Loucy (cell line): ENCODE measurements at regions not wholly inside any gene's neighbourhood (a gene's known extent, or its start where the extent isn't known, plus 50 kb on each side); places are given as distances from the start of the nearest gene placed in this dataset.

Source experiments
- H2AFZ ChIP-seq: fragments of 200-600 bp; sonication (generic); 2 replicates; pipeline ENCODE4 v1.6.0; 2016; ENCODE audit warnings: antibody characterized with exemption, mild to moderate bottlenecking, low read length, moderate library complexity
- H3F3A ChIP-seq: fragments of 200-600 bp; 2 replicates; pipeline ENCODE4 v1.6.0; 2016; ENCODE audit warnings: antibody characterized with exemption, low read depth, mild to moderate bottlenecking
- H3K27me3 ChIP-seq: fragments of 200-600 bp; sonication (generic); 2 replicates; pipeline ENCODE4 v1.6.1; 2014; ENCODE audit warnings: low read length, mild to moderate bottlenecking; ENCODE audit not compliant: insufficient read depth, poor library complexity, severe bottlenecking
- H3K36me3 ChIP-seq: fragments of 200-600 bp; sonication (generic); 2 replicates; pipeline ENCODE4 v1.6.1; 2016; ENCODE audit warnings: low read length; ENCODE audit not compliant: insufficient read depth
- H3K4me1 ChIP-seq: fragments of 200-600 bp; sonication (generic); 2 replicates; pipeline ENCODE4 v1.5.1; 2014; ENCODE audit warnings: low read length, mild to moderate bottlenecking; ENCODE audit not compliant: insufficient read depth, poor library complexity, severe bottlenecking
- H3K4me2 ChIP-seq: fragments of 200-600 bp; sonication (generic); 2 replicates; pipeline ENCODE4 v1.6.0; 2014; ENCODE audit warnings: antibody characterized with exemption, low read length, low read depth, mild to moderate bottlenecking; ENCODE audit not compliant: poor library complexity, severe bottlenecking
- H3K4me3 ChIP-seq: fragments of 200-600 bp; sonication (generic); 2 replicates; pipeline ENCODE4 v1.5.1; 2014; ENCODE audit warnings: low read length, mild to moderate bottlenecking, mixed read lengths; ENCODE audit not compliant: poor library complexity, severe bottlenecking
- H3K79me2 ChIP-seq: fragments of 200-600 bp; sonication (generic); 2 replicates; pipeline ENCODE4 v1.6.1; 2014; ENCODE audit warnings: low read length; ENCODE audit not compliant: insufficient read depth
- H3K9ac ChIP-seq: fragments of 200-600 bp; sonication (generic); 2 replicates; pipeline ENCODE4 v1.6.0; 2014; ENCODE audit warnings: mild to moderate bottlenecking, low read depth, low read length, moderate library complexity; ENCODE audit not compliant: poor library complexity, severe bottlenecking
- H3K9me2 ChIP-seq: fragments of 200-600 bp; sonication (generic); replicated peaks from 2 replicates; pipeline ENCODE4 v1.6.1; 2016; ENCODE audit warnings: low read depth, low read length, mixed read lengths
- H3K9me3 ChIP-seq: fragments of 200-600 bp; sonication (generic); 2 replicates; pipeline ENCODE4 v1.6.1; 2014; ENCODE audit warnings: mild to moderate bottlenecking, antibody characterized with exemption, low read length, low read depth; ENCODE audit not compliant: insufficient read depth
- H4K20me1 ChIP-seq: fragments of 200-600 bp; sonication (generic); 2 replicates; pipeline ENCODE4 v1.6.0; 2014; ENCODE audit warnings: antibody characterized with exemption, low read length, mild to moderate bottlenecking; ENCODE audit not compliant: insufficient read depth, poor library complexity, severe bottlenecking
- EZH2phosphoT487 ChIP-seq: fragments of 200-600 bp; IDR thresholded peaks from 2 replicates; pipeline ENCODE4 v1.6.1; 2018; ENCODE audit warnings: antibody characterized with exemption, mild to moderate bottlenecking, moderate library complexity, borderline replicate concordance
- TF ChIP-seq, protein P1 (sequence below): fragments of 200-600 bp; sonication (generic); conservative IDR thresholded peaks from 2 replicates; pipeline ENCODE4 v1.5.1; 2014; ENCODE audit warnings: mild to moderate bottlenecking, antibody characterized with exemption, low read length

DNA sequence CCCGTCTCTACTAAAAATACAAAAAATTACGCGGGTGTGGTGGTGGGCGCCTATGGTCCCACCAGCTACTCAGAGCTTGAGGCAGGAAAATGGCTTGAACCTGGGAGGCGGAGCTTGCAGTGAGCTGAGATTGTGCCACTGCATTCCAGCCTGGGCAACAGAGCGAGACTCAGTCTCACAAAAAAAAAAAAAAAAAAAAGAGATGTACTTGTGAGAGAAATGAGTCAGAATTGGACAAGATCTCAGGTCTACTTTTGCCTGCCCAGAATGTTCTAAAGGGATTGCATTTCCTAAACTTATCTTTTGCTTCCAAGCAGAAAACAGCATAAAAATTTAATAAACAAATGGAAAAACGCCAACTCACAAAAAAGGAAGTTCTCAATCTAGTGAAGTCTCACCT is 167.5 kb downstream of the NR2F2 start:
- peaks cover 31% of the 10 kb centered on the region for H3K4me1 ChIP-seq
- H3K27me3 ChIP-seq, result no peaks in the 10 kb centered on the region
- H3K79me2 ChIP-seq, result no peaks in the 10 kb centered on the region
- H3K9ac ChIP-seq, result no peak overlapping the region
- no peaks in the 10 kb centered on the region for H4K20me1 ChIP-seq
- H3K36me3 ChIP-seq, result no peaks in the 10 kb centered on the region
- no peak overlapping the region for H2AFZ ChIP-seq
- H3K9me3 ChIP-seq, result no peaks in the 10 kb centered on the region
- H3K4me2 ChIP-seq, result no peak overlapping the region
- H3F3A ChIP-seq, result no peaks in the 10 kb centered on the region
- H3K4me3 ChIP-seq, result no peak overlapping the region
- H3K9me2 ChIP-seq, result no peaks in the 10 kb centered on the region
- TF ChIP-seq EZH2phosphoT487, result no peak

DNA sequence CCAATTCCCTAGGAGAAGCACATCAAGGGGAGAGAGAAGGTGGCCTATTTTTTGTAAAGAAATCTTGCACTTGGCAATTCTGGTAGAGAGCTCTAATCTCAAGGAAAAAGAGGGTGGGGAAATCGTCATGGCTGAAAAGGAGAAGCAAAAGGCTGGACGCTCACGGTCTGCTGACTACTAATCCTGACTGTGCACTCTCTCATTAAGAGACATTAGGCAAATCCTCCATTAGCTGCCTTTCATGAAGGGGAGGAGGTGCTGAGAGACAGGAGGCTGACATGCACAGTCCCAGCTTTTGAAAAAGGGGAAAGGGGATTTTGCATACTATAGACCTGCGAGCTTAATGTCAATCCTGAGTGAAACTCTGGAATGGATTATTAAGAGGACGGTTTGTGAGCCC is 170.0 kb downstream of the NR2F2 start:
- H4K20me1 ChIP-seq, result no peaks in the 10 kb centered on the region
- no peaks in the 10 kb centered on the region for H3K79me2 ChIP-seq
- no peaks in the 10 kb centered on the region for H3K9me3 ChIP-seq
- H3K4me1 ChIP-seq, result peaks cover 12% of the 10 kb centered on the region
- H3F3A ChIP-seq, result no peaks in the 10 kb centered on the region
- H3K4me2 ChIP-seq, result peak overlapping the region; percentile 43
- H3K36me3 ChIP-seq, result no peaks in the 10 kb centered on the region
- TF ChIP-seq, protein P1, sequence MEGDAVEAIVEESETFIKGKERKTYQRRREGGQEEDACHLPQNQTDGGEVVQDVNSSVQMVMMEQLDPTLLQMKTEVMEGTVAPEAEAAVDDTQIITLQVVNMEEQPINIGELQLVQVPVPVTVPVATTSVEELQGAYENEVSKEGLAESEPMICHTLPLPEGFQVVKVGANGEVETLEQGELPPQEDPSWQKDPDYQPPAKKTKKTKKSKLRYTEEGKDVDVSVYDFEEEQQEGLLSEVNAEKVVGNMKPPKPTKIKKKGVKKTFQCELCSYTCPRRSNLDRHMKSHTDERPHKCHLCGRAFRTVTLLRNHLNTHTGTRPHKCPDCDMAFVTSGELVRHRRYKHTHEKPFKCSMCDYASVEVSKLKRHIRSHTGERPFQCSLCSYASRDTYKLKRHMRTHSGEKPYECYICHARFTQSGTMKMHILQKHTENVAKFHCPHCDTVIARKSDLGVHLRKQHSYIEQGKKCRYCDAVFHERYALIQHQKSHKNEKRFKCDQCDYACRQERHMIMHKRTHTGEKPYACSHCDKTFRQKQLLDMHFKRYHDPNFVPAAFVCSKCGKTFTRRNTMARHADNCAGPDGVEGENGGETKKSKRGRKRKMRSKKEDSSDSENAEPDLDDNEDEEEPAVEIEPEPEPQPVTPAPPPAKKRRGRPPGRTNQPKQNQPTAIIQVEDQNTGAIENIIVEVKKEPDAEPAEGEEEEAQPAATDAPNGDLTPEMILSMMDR, result no peak
- TF ChIP-seq EZH2phosphoT487, result no peak
- no peak overlapping the region for H3K9ac ChIP-seq
- H3K27me3 ChIP-seq, result no peaks in the 10 kb centered on the region
- no peak overlapping the region for H3K4me3 ChIP-seq
- H2AFZ ChIP-seq, result peak overlapping the region; percentile 18; the same call in 1 of the 2 replicates
- no peaks in the 10 kb centered on the region for H3K9me2 ChIP-seq

DNA sequence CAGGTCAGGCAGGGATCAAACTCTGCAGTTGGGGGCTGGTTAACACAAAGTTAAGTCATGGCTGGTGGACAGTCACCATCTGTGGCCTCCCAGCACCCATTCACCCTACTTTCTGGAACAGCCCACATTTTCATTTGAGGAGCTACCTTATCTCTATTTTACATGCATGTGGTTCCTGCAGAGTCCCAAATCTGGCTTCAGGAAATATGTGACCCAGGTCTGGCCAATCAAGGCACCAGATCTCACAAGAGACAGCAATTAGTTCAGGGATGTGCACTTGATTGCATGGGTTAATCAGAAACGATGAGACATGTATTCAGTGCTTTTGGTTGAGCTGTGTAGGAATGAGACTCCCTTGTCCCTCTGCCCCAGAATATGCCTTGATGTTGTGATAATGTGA is 170.9 kb downstream of the NR2F2 start:
- no peak overlapping the region for H3K4me3 ChIP-seq

DNA sequence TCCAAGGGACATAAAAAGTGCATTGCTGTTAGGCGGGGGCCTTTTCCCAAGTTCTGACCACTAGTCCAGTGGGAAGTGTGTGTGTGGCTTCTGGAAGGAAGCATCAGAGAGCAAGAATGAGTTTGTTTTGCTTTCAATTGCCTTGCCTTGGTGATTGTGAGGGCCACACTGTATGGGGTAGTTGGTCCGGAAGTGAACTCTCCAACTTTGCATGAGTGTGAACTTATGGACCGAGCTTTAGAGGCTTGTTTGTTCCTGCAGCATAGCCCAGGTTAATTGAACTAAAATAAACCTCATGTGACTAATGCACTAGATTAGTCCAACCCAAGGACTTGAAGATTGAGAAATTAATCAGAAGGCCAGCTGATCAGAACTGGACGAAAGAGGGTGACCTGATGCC is 171.7 kb downstream of the NR2F2 start:
- Histone ChIP-seq H3K9me2 (no peaks in the 10 kb centered on the region), H3K27me3 (no peaks in the 10 kb centered on the region), H3K4me3 (no peak overlapping the region), H2AFZ (no peak overlapping the region), H3F3A (no peaks in the 10 kb centered on the region), H4K20me1 (no peaks in the 10 kb centered on the region), H3K4me1 (peaks cover 12% of the 10 kb centered on the region), H3K36me3 (no peaks in the 10 kb centered on the region), H3K79me2 (no peaks in the 10 kb centered on the region), H3K9ac (no peak overlapping the region), H3K4me2 (no peak overlapping the region), H3K9me3 (no peaks in the 10 kb centered on the region)
- TF ChIP-seq, protein P1, result no peak
- TF ChIP-seq EZH2phosphoT487, result no peak

More for the DNA sequence above, 170.9 kb downstream of the NR2F2 start:
- Histone ChIP-seq H3K9me3 (no peaks in the 10 kb centered on the region), H3K4me2 (peak overlapping the region; percentile 43), H2AFZ (no peak overlapping the region; the same call in 1 of the 2 replicates), H3K79me2 (no peaks in the 10 kb centered on the region), H3K36me3 (no peaks in the 10 kb centered on the region), H3K9ac (no peak overlapping the region), H3F3A (no peaks in the 10 kb centered on the region), H3K27me3 (no peaks in the 10 kb centered on the region), H3K9me2 (no peaks in the 10 kb centered on the region), H4K20me1 (no peaks in the 10 kb centered on the region), H3K4me1 (peaks cover 12% of the 10 kb centered on the region)
- no peak for TF ChIP-seq EZH2phosphoT487
- TF ChIP-seq, protein P1, result no peak
